NCI-H2227 (cell line): ENCODE measurements at regions not wholly inside any gene's neighbourhood (a gene's known extent, or its start where the extent isn't known, plus 50 kb on each side); places are given as distances from the start of the nearest gene placed in this dataset.
A peak's percentile ranks its signal among the peaks of the same experiment; 100 is the strongest.
"Not testable (repeated sequence)": the region's sequence is repeated elsewhere in the genome, so short reads cannot be mapped to it uniquely, and the experiment has no call there.

Experiments
- DNase-seq: peaks from one replicate; lab custom pipeline; 2025; ENCODE audit not compliant: unreplicated experiment; lab: John Stamatoyannopoulos, UW

DNA sequence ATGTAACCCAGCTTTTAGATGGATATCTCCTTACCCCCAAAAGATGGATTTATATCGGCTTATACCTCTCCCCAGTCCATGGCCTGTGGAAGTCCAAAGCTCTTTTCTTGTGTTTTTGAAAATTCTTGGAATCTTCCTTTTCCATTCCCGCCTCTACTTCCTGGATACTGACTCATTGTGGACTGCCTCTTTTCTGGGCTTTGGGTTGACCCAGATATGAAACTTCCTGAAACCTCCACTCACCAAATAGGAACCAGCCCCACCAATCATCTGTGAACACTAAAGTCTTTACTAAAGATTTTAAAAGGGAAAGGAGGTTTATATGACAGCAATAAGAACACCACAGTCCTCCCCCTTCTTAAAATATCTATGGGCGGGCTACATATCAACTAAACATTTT lies 163.4 kb upstream of the SYN3 start:
- DNase-seq = no peak

DNA sequence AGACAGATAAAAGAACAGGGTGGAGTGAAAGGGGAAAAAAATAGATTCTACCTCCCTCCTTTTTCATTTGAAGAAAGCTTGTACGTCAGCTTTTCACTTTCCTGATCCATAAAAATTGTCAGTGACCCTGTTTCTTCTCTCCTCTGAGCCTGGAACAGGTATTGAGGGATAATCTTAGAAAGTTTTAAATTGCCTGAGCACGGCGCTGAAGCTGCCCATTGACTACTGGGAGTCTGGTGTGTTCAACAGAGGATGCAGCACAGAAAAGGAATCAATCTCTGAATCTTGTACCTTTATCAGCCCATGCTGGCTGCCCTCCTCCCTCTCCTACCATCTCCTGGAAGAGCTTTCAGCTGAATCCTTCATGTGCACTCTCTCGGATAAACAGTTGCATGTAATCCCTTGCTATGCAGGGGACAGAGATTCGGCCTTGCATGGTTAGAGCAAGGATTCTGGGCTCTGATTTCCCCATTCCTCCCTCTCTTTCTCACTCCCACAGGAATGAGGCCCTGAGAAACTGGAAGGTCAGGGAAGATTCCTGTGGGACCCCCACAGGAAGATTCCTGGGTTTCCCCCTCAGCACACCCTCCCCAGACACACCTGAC lies 162.4 kb upstream of the SYN3 start:
- DNase-seq = no peak

DNA sequence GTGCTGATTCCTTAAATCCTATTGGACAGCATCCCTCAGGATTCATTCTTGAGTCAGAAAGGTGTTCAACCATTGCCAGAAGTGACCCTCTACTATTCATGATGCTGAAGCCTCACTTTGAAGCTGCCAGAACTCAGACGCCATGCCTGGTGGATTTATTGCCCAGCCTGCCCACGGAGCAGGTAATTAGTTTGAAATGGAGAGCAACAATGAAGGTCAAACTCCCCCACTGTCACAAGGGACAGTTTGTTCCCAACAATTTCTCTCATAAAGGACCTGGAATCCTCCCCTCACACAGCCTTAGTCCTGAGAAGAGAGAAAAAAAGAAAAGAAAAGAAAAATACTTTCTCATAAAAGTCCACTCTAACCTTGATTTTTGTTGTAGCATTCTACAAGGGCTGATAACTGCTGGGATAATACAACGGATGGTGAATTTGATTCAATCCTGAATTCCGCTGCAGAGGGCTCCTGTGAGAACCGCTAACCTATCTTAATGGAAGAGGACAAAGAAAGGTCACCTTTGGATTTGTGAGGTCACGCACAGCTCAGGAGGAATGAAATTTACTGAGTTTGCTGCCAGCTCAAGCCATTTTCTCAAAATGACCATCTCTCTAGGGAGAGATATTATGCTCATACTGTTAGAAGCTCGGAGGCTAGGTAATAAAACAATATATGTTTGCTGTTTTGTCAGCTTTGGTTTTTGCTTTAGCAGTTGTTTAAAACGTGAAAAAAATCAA lies 161.6 kb upstream of the SYN3 start:
- peak; percentile 65 for DNase-seq

DNA sequence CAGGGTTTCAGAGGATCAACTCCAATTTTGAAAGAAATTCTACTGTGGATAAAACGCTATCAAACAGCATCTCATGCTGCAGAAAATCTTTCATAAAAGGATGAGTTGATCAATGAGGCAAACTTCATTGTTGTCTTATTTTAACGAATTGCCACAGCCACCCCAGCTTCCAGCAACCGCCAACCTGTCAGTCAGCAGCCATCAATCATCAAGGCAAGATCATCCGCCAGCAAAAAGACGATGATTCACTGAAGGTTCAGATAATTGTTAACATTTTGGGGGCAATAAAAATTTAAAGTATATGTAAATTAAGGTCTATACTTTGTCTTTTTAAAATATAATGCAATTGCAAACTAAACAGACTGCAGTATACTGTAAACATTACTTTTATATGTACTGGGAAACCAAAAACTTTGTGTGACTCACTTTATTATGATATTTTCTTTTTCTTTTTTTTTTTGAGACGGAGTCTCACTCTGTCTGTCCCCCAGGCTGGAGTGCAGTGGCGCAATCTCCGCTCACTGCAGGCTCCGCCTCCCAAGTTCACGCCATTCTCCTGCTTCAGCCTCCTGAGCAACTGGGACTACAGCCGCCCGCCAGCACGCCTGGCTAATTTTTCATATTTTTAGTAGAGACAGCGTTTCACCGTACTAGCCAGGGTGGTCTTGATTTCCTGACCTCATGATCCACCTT lies 155.3 kb upstream of the SYN3 start:
- no peak for DNase-seq

DNA sequence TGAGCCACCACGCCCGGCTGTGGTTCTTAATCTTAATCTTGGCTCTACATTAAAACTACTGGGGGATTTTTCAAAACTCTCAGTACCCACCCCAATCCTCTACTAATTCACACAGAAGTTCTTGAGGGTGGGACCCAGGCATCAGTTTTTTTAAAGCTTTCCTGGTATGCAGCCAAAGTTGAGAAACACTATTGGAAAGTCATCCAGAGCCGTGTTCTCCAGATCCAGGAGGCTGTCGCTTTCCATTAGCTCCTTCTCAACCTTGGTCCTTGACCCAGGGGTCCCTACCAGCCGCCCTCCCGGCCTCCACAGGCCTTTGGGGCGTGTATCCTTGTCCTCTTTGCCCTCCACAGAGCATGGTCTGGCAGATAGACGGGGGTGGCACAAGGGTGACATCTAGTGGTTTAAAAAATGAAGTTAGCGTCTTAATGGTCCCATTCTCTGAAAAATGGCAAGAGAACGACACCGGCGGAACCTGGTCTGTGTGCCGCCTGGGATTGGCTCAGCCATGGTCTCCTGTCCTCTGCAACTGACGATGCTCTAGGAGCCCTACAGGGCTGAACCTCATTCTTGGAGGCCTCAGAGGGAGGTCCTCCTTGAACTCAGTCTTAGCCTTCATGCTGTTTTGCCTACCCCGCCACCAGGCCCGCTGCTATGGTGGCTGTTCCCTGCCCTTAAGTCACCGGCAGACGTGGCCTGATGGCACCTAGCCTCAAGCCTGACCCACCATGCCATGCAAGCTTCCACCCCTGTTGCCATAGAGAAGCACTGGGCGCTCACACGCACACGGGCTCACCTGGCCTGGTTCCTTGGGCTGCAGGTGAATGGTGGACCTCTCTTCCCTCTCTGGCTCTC lies 152.0 kb upstream of the SYN3 start:
- peak; percentile 30 for DNase-seq

DNA sequence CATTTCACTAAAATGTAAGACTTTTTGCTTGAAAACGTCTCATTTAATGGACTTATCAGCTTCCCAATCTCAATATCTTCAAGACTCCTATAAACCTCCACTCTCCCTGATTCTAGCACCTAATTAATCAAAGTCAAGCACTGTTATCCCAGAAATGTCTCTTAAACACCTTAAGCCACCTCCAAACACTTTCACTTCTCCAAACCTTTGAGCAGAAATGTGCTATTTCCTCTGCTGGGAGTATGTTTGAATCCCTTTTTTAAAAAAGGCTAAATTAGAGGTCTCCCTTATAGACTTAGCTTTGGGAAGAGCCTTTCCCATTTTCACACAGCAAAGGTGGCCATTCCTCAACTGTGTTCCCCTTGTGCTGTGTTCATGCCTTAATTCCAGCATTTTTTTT lies 146.2 kb upstream of the SYN3 start:
- DNase-seq = no peak

DNA sequence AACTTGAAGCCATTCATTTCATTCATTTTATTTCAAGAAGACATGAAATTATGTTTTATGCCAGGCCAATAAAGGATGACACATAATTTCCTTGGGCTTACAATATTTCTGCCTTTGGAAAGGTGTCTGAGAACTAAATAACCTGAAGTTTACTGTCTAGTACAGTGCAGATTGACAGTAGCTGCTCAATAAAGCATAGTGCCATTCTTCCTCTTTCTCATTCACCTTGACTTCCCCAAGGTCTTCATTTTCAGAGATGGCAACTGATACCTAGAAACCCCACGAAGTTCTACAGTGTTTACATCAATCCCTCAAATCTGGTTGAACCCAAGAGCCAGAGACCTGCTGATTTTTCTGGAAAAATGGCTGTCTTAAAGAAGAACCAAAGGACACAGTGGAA lies 144.3 kb upstream of the SYN3 start:
- no peak for DNase-seq

DNA sequence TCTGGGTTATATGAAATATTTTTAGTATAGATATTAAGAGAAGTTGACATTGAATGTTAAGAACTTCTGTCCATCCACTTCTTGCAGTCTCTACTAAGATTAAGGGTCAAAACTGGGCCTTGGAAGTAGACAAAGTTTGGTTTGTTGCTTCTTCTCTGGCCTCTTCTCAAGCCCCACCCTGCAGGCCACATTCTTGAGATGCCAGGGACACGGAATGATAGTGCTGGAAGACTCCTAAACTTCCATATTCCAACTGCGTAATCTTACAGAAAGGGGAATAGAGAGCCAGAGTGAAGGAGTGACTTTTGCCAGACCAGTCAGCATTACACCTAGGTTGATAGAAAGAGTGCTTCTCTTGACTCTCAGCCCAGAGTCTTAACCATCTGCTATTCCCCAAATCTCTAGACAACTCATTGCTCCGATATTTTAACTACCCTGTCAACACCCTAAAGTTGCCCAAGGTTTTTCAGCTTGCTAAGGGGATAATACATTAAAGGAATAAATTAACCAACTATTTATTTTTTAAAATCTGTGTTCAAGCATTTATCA lies 136.4 kb upstream of the SYN3 start:
- DNase-seq = no peak

DNA sequence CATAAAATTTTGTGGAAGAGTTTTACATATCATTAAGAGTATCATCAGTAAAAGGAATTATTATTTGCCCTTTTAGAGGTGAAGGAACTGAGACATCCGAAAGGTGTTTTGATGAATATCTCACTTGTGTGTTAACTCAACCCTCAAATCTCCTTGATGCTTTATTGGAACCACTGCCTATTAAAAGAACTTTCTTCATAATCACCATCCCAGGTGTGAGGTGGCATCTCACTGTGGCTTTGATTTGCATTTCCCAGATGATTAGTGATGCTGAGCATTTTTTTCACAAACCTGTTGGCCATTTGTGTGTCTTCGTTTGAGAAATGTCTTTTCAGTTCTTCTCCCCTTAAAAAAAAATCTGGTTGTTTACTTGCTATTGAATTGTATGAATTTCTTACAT lies 134.0 kb upstream of the SYN3 start:
- no peak for DNase-seq

DNA sequence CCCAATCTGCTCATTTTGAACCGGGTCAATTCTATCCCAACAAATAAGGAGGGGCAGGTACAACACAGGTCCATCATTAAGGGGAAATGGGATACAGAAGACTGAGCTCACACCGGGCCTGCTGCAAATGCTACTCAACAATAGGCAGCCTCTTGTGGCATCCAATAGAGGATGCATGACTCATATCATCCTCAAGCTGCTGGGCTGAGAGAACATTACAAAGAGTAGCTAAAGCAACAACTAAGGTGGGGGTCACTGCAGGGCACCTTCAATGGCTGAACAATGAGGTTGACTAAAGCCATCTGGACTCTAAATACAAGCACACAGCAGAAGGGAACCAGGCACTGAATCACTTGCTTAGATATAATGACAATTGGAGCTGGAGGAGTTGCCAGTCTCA lies 130.1 kb upstream of the SYN3 start:
- DNase-seq = no peak

DNA sequence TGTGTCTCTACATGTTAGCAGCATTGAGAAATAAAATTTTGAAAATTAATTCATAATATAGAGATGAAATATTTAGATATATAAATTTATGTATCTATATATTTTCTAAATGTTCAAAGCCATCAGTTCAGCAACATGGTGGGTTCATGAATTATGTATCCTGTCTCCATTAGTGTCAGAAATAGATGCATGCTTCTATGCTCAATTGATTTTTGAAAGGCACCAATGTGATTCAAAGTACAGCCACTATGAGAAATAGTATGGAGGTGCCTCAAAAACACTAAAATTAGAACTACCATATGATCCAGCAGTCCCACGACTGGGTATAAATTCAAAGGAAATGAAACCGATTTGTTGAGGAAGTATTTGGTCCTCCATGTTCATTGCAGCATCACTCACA lies 128.6 kb upstream of the SYN3 start:
- DNase-seq = no peak

DNA sequence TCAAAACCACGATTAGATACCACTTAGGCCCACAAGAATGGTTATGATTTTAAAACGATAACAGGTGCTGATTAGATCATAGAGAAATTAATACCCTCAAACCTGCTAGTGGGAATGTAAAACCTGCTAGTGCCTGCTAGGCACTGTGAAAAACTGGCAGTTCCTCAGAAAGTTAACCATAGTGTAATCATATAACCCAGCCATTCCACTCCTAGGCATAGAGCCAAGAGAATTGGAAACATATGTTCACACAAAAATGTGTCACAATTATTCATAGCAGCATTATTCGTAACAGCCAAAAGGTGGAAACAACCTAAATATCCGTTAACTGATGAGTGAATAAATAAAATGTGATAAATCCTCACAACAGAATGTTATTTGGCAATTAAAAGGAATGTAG lies 122.2 kb upstream of the SYN3 start:
- DNase-seq = no peak

DNA sequence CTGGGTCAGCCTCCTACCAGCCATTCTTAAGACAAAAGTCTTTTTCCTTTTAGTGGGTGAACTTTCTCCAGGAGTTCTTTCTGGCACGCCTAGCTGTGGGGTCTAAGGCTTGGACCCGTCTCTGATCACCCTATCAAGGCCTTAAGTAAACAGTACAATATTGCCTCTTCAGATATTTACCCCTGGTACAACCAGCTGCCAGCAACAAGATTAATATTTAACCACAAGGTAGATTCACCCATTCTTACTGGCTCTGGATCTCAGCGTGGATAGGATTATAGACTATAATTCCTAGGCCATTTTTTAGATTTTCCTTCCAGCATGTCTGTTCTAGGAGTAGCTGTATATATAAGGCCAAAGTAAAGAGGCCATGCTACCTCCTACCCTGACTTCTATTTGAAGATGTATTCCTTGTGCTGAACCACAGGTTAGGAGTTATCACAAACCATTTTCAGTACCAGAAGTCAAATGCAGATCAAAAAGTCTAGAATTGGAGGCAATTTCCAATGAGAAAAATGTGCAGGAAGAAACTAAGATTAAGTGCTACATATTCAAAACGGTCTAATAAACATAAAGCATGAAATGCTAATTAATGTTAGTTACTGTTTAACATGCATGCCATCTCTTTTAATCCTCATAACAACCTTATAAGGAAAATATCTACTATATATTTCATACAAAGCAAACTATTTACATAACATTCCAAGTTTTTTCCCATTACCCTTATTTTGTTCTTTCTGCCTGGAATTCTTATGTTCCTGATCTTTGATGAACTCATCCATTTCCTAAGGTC lies 110.0 kb upstream of the SYN3 start:
- DNase-seq = no peak

DNA sequence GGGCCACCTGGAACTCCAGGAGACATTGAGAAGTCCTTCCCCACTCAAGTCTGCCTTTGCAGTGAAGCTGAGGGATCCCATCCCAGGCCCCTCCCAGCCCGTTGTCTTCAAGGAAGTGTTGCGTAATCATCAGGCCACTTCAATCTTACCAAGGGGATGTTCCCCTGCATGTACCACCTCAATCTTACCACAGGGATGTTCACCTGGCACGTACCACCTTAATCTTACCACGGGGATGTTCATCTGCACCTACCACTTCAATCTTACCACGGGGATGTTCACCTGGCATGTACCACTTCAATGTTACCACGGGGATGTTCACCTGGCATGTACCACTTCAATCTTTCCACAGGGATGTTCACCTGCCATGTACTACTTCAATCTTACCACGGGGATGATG lies 108.0 kb upstream of the SYN3 start:
- no peak for DNase-seq

DNA sequence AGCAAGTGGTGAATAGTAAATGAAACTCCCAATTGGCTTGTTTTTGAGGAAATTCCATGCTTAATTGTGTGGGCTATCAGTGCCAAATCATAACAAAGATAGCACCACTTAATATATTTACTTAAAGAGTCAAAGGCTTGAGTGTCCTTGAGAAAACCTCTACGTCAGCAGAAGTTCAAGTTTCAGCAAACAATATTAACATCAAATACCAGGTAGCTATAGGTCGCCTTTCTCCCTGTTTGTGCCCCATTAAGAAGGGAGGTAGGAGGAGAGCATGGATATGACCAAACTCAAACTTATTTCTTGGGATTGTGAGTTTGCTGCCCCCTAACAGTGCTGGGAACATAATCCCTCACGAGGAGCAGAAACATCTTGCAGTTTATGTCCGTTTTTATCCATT lies 105.6 kb upstream of the SYN3 start:
- DNase-seq = no peak

DNA sequence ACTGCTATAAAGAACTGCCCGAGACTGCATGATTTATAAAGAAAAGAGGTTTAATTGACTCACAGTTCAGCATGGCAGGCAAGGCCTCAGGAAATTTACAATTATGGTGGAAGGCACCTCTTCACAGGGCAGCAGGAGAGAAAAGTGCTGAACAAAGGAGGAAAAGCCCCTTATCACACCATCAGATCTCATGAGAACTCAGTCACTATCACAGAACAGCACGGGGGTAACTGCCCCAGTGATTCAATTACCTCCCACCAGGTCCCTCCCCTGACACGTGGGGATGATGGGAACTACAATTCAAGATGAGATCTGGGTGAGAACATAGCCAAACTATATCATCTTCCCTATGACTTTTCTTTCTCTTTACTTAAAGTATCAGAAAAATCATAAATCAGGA lies 104.0 kb upstream of the SYN3 start:
- DNase-seq = no peak

DNA sequence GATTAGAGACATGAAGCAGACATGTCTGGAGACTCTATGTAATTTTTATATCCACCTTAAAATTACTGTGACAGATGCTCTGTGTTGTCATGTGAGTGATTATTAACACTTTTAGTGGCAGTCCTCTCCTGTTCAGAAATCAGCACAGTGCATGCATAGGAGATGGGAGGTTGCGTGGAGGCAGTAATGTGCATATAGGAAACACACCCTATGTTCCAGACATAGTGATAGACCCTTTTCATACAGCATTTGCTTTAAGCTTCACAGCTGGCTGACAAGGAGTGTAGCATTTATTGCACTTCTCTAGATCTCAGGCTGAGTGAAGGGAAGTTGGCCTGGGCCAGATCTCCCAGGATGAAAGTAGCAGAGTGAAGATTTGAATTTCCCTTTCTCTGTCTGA lies 102.3 kb upstream of the SYN3 start:
- no peak for DNase-seq

DNA sequence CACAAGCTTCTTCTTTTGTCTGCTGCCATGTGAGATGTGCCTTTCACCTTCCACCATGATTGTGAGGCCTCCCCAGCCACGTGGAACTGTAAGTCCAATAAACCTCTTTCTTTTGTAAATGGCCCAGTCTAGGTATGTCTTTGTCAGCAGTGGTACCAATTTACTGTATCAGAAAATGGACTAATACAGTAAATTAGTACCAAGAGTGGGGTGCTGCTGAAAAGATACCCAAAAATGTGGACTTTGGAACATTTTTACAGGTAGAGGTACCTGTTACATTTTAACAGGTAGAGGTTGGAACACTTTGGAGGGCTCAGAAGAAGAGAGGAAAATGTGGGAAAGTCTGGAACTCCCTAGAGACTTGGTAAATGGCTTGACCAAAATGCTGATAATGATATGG lies 96.8 kb upstream of the SYN3 start:
- not testable (repeated sequence) for DNase-seq

DNA sequence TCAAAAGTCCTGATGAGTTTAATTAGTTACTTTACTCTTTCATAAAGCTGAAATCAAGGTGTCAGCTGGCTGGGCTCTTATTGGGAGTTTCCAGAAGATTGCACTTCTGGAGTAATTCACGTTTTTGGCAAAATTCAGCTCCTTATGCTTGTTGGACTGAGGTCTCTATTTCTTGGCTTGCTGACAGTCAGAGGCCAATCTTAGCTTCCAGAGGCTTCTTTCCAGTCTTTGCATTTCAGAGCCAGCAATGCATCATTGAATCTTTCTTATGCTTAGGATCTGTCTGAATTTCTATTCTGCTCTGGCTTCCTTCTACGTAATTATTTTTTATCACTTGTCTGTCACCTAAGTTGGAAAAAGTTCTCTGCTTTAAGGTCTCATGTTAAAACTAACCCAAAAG lies 91.4 kb upstream of the SYN3 start:
- no peak for DNase-seq

DNA sequence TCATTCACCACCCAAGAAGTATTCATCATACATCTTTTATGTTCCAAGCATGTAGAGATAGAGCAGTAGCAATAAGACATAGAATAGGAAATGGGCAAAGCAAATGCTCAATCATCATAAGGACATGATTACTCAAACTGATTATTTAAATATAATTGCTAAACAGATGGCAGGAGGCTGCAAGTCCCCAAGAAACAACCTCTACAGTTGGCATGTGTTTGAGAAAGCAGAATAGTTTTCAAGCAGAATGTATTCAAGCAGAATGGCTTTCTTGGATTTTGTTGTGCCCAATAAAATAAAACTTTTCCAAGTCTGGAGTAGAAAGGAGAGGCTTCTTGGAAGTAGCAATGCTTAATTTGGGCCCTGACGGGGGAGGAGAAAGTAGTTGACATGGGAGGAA lies 86.5 kb upstream of the SYN3 start:
- DNase-seq = no peak
